Posterior vena cava (tissue), 2 donors: ENCODE measurements at regions not wholly inside any gene's neighbourhood (a gene's known extent, or its start where the extent isn't known, plus 50 kb on each side); places are given as distances from the start of the nearest gene placed in this dataset.

Experiments used
- DNase-seq: peaks from one replicate; pipeline ENCODE4 v3.0.0-alpha.2; 2020; ENCODE audit warnings: low spot score
- intact Hi-C, 2 donors: fragments of 100-400 bp; cut with DNase I; formaldehyde crosslinking; loops; one replicate each; pipeline versions ENCODE4 v1.14.1 to v1.14.2; 2022 to 2023
- donor health status: DM: yes; HTN: yes; CAD: no.
- donor health status: DM: yes; HTN: yes; CAD: no.

- no peak for DNase-seq
- intact Hi-C loops: no loop called here
Observed at GRCh38 chr15:77737238-77738037, 104.7 kb upstream of the LINGO1 start.

- intact Hi-C loops: loop anchor here in 1 of 2 donors (1.0 kb wide), 1 partner anchor 22 kb away; no protein-coding TSS in a partner anchor
- DNase-seq: no peak
Observed at GRCh38 chr15:77734306-77734705, 101.6 kb upstream of the LINGO1 start.

- no peak for DNase-seq
- intact Hi-C loops: loop anchor here in 1 of 2 donors (1.0 kb wide), 1 partner anchor 23 kb away; no protein-coding TSS in a partner anchor
Observed at GRCh38 chr15:77733579-77734300, 101.0 kb upstream of the LINGO1 start.

GRCh38 chr15:77732514-77733335 lies 100.0 kb upstream of the LINGO1 start:
- intact Hi-C loops: no loop called here
- DNase-seq: no peak

- no peak for DNase-seq
- intact Hi-C loops: no loop called here
Observed at GRCh38 chr15:77731945-77732344, 99.2 kb upstream of the LINGO1 start.

GRCh38 chr15:77731067-77731466 lies 98.4 kb upstream of the LINGO1 start:
- intact Hi-C loops: no loop called here
- no peak for DNase-seq

GRCh38 chr15:77727635-77728304 lies 95.1 kb upstream of the LINGO1 start:
- intact Hi-C loops: no loop called here
- DNase-seq: no peak

GRCh38 chr15:77724715-77725114 lies 92.0 kb upstream of the LINGO1 start:
- intact Hi-C loops: no loop called here
- DNase-seq: no peak

GRCh38 chr15:77723756-77724155 lies 91.0 kb upstream of the LINGO1 start:
- intact Hi-C loops: no loop called here
- DNase-seq: no peak

GRCh38 chr15:77722759-77723460 lies 90.2 kb upstream of the LINGO1 start:
- intact Hi-C loops: no loop called here
- no peak for DNase-seq

- DNase-seq: no peak
- intact Hi-C loops: no loop called here
Observed at GRCh38 chr15:77721963-77722362, 89.3 kb upstream of the LINGO1 start.

GRCh38 chr15:77720655-77721054 lies 87.9 kb upstream of the LINGO1 start:
- DNase-seq: no peak
- intact Hi-C loops: no loop called here

- intact Hi-C loops: no loop called here
- no peak for DNase-seq
Observed at GRCh38 chr15:77720173-77720572, 87.5 kb upstream of the LINGO1 start.

- DNase-seq: no peak
- intact Hi-C loops: no loop called here
Observed at GRCh38 chr15:77719450-77719849, 86.7 kb upstream of the LINGO1 start.

GRCh38 chr15:77717333-77717990 lies 84.8 kb upstream of the LINGO1 start:
- no peak for DNase-seq
- intact Hi-C loops: no loop called here

GRCh38 chr15:77716632-77717332 lies 84.1 kb upstream of the LINGO1 start:
- intact Hi-C loops: no loop called here

GRCh38 chr15:77715860-77716259 lies 83.1 kb upstream of the LINGO1 start:
- intact Hi-C loops: no loop called here
- DNase-seq: no peak

More at GRCh38 chr15:77716632-77717332, 84.1 kb upstream of the LINGO1 start:
- DNase-seq: no peak

- intact Hi-C loops: no loop called here
- no peak for DNase-seq
Observed at GRCh38 chr15:77715051-77715450, 82.3 kb upstream of the LINGO1 start.
